Endothelial cell of umbilical vein (primary cell): ENCODE measurements at regions not wholly inside any gene's neighbourhood (a gene's known extent, or its start where the extent isn't known, plus 50 kb on each side); places are given as distances from the start of the nearest gene placed in this dataset.

Source experiments
- BruUV-seq: library from RNA; stranded (reverse); fragments of 400-500 nt; replicated peaks from 2 replicates; lab custom pipeline; 2021; lab: Mats Ljungman, UMichigan
- CTCF ChIA-PET: fragments of 300-600, 350-600 bp; sonication (Branson Sonifier 250); formaldehyde crosslinking; loops from one replicate; lab custom pipeline; 2021; ENCODE audit warnings: antibody characterized with exemption, inconsistent platforms; lab: Charles Lee
- POLR2A ChIA-PET: fragments of 300-600, 350-600 bp; sonication (Branson Sonifier 250); formaldehyde crosslinking; loops from one replicate; lab custom pipeline; 2021; ENCODE audit warnings: antibody characterized with exemption, inconsistent platforms; lab: Charles Lee
- DNase-seq: peaks from one replicate; pipeline ENCODE4 v3.0.0-alpha.2; 2011; ENCODE audit warnings: low read depth, low spot score
- FAIRE-seq: peaks from 2 replicates; lab custom pipeline; 2011; peaks lifted over from hg19 to GRCh38; lab: Jason Lieb, UNC
- H2AFZ ChIP-seq: 2 replicates; pipeline ENCODE4 v1.6.0; 2012; ENCODE audit warnings: low read depth, low read length, control low read depth, inconsistent platforms
- H3K27ac ChIP-seq: 2 replicates; pipeline ENCODE4 v1.5.1; 2011; ENCODE audit warnings: low read depth, mild to moderate bottlenecking, control low read depth, low read length, moderate library complexity; ENCODE audit not compliant: insufficient read depth
- H3K27me3 ChIP-seq, 2 experiments: 2 replicates each; pipeline versions ENCODE4 v1.6.0 to v1.6.1; 2011; ENCODE audit warnings: low read length in 2 of 2, mixed read lengths in 1 of 2; ENCODE audit not compliant: control insufficient read depth in 2 of 2, insufficient read depth in 2 of 2
- H3K36me3 ChIP-seq, 2 experiments: 2 replicates in 1 of 2; 3 replicates in 1 of 2; pipeline ENCODE4 v1.5.1; 2011; ENCODE audit warnings: low read length in 2 of 2, mild to moderate bottlenecking in 1 of 2, moderate library complexity in 1 of 2; ENCODE audit not compliant: control insufficient read depth in 2 of 2, insufficient read depth in 2 of 2; ENCODE audit errors: extremely low read depth in 1 of 2
- H3K4me1 ChIP-seq: 3 replicates; pipeline ENCODE4 v1.5.1; 2011; ENCODE audit warnings: mild to moderate bottlenecking, low read length; ENCODE audit not compliant: control insufficient read depth, insufficient read depth; ENCODE audit errors: extremely low read depth
- H3K4me2 ChIP-seq: 2 replicates; pipeline ENCODE4 v1.6.1; 2011; ENCODE audit warnings: low read length, control low read depth, mixed read lengths; ENCODE audit not compliant: insufficient read depth
- H3K4me3 ChIP-seq, 3 experiments: fragments of 200-600 bp in 1 of 3; sonication (generic), shearing (Covaris generic) in 1 of 3; replicated peaks in 1 of 3; 2 replicates each; pipeline ENCODE4 v1.5.1; 2011 to 2016; ENCODE audit warnings: control low read depth in 3 of 3, low read length in 3 of 3, mild to moderate bottlenecking in 2 of 3, inconsistent platforms in 1 of 3, low read depth in 1 of 3, moderate library complexity in 1 of 3; ENCODE audit not compliant: insufficient read depth in 1 of 3
- H3K79me2 ChIP-seq: 2 replicates; pipeline ENCODE4 v1.6.0; 2012; ENCODE audit warnings: low read length, inconsistent platforms; ENCODE audit not compliant: control insufficient read depth, insufficient read depth
- H3K9ac ChIP-seq: replicated peaks from 2 replicates; pipeline ENCODE3; 2011; ENCODE audit warnings: low read length, control low read depth; ENCODE audit not compliant: insufficient read depth; ENCODE audit errors: extremely low read depth
- H3K9me1 ChIP-seq: replicated peaks from 3 replicates; pipeline ENCODE4 v1.6.0; 2011; ENCODE audit warnings: mild to moderate bottlenecking, low read length; ENCODE audit not compliant: control insufficient read depth, insufficient read depth; ENCODE audit errors: extremely low read depth
- H3K9me3 ChIP-seq: replicated peaks from 2 replicates; pipeline ENCODE4 v1.5.1; 2012; ENCODE audit warnings: low read length, inconsistent platforms; ENCODE audit not compliant: control insufficient read depth, insufficient read depth
- H4K20me1 ChIP-seq: replicated peaks from 2 replicates; pipeline ENCODE3; 2011; ENCODE audit warnings: mild to moderate bottlenecking, low read length; ENCODE audit not compliant: control insufficient read depth, insufficient read depth; ENCODE audit errors: extremely low read depth
- EZH2 ChIP-seq: IDR thresholded peaks from 2 replicates; pipeline ENCODE4 v1.6.1; 2012; ENCODE audit warnings: borderline replicate concordance, low read depth, mild to moderate bottlenecking, moderate library complexity, low read length, inconsistent platforms; ENCODE audit not compliant: severe bottlenecking
- FOS ChIP-seq: IDR thresholded peaks from 2 replicates; pipeline ENCODE4 v1.6.1; 2011; ENCODE audit warnings: mild to moderate bottlenecking, low read length, moderate library complexity, borderline replicate concordance; ENCODE audit not compliant: insufficient read depth
- GATA2 ChIP-seq: IDR thresholded peaks from 2 replicates; pipeline ENCODE4 v1.7.0; 2011; ENCODE audit warnings: low read depth, mild to moderate bottlenecking, moderate library complexity, mixed read lengths, low read length; ENCODE audit not compliant: insufficient read length, insufficient read depth
- JUN ChIP-seq: IDR thresholded peaks from 2 replicates; pipeline ENCODE4 v1.6.1; 2011; ENCODE audit warnings: borderline replicate concordance, low read depth; ENCODE audit not compliant: insufficient read length, insufficient read depth
- MYC ChIP-seq: IDR thresholded peaks from one replicate; pipeline ENCODE4 v1.6.1; 2011; ENCODE audit warnings: mild to moderate bottlenecking, low read depth, low read length
- POLR2A ChIP-seq: IDR thresholded peaks from 2 replicates; pipeline ENCODE4 v1.6.1; 2012; ENCODE audit warnings: low read depth, mild to moderate bottlenecking, control low read depth, low read length
- POLR2AphosphoS5 ChIP-seq: IDR thresholded peaks from 2 replicates; pipeline ENCODE4 v1.6.1; 2012; ENCODE audit warnings: low read depth, mild to moderate bottlenecking, control low read depth, low read length, moderate library complexity; ENCODE audit not compliant: insufficient read depth
- dilution Hi-C: fragments of 300-500 bp; cut with MboI; formaldehyde crosslinking; loops from one replicate; pipeline ENCODE4 v1.15.0; 2019; ENCODE audit warnings: low sequenced_read_pairs; ENCODE audit not compliant: extremely low pct_ligation_motif_present
- intact Hi-C: fragments of 100-400 bp; cut with micrococcal nuclease; formaldehyde crosslinking; loops from one replicate; pipeline ENCODE4 v1.10.0; 2022
- TF ChIP-seq, protein P1 (sequence below): IDR thresholded peaks from 2 replicates; pipeline ENCODE4 v1.6.1; 2011; ENCODE audit not compliant: insufficient read depth, insufficient read length
- TF ChIP-seq, protein P2 (sequence below), 2 donors: IDR thresholded peaks; 1 replicate in 1 of 2; 2 replicates in 1 of 2; pipeline ENCODE4 v1.5.1; 2011; ENCODE audit warnings: low read length in 2 of 2, mild to moderate bottlenecking in 2 of 2, moderate library complexity in 2 of 2, control low read depth in 1 of 2, inconsistent platforms in 1 of 2, low read depth in 1 of 2; ENCODE audit not compliant: insufficient read depth in 1 of 2; ENCODE audit errors: extremely low read depth in 1 of 2

DNA sequence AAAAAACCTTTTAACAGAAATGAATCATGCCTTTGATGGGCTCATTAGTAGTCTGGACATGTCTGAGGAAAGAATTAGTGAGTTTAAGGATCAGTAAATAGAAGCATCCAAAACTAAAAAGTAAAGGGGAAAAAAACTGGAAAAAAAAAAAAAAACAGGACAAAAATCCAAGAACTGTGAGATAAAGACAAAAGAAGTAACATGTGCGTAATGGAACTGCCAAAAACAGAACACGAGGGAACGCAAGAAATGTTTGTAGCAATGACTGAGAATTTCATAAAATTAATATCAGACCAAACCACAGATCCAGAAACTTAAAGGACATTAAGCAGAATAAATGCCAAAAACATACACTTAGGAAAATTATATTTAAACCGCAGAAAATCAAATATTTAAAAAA, 77.4 kb downstream of the MS4A13 start:
- BruUV-seq, result no TSS peak
- no peaks in the 10 kb centered on the region for H3K9me1 ChIP-seq
- ChIA-PET POLR2A (no interaction called here), CTCF (no interaction called here)
- no peak overlapping the region for H3K9ac ChIP-seq
- no peak overlapping the region for H3K27ac ChIP-seq
- H3K4me1 ChIP-seq, result no peaks in the 10 kb centered on the region
- no peaks in the 10 kb centered on the region for H3K79me2 ChIP-seq
- no peaks in the 10 kb centered on the region for H3K9me3 ChIP-seq
- H3K4me2 ChIP-seq, result no peak overlapping the region
- DNase-seq (no peak), FAIRE-seq (no peak)
- H3K27me3 ChIP-seq, result no peaks in the 10 kb centered on the region
- H3K36me3 ChIP-seq, result no peaks in the 10 kb centered on the region
- no peak for TF ChIP-seq MYC
- no peak for TF ChIP-seq POLR2AphosphoS5
- no peak for TF ChIP-seq GATA2
- TF ChIP-seq EZH2, result no peak
- TF ChIP-seq JUN, result no peak
- no peak for TF ChIP-seq FOS
- TF ChIP-seq, protein P1, sequence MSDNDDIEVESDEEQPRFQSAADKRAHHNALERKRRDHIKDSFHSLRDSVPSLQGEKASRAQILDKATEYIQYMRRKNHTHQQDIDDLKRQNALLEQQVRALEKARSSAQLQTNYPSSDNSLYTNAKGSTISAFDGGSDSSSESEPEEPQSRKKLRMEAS, result no peak
- TF ChIP-seq, protein P2, sequence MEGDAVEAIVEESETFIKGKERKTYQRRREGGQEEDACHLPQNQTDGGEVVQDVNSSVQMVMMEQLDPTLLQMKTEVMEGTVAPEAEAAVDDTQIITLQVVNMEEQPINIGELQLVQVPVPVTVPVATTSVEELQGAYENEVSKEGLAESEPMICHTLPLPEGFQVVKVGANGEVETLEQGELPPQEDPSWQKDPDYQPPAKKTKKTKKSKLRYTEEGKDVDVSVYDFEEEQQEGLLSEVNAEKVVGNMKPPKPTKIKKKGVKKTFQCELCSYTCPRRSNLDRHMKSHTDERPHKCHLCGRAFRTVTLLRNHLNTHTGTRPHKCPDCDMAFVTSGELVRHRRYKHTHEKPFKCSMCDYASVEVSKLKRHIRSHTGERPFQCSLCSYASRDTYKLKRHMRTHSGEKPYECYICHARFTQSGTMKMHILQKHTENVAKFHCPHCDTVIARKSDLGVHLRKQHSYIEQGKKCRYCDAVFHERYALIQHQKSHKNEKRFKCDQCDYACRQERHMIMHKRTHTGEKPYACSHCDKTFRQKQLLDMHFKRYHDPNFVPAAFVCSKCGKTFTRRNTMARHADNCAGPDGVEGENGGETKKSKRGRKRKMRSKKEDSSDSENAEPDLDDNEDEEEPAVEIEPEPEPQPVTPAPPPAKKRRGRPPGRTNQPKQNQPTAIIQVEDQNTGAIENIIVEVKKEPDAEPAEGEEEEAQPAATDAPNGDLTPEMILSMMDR (IDR thresholded peaks at IDR 0.05; ENCODE audit: extremely low read depth in 1 of 2, insufficient read depth in 1 of 2, low read depth in 1 of 2, low read length in 2 of 2), result no peak
- TF ChIP-seq POLR2A, result no peak
- H4K20me1 ChIP-seq, result no peaks in the 10 kb centered on the region
- no peak overlapping the region for H3K4me3 ChIP-seq
- intact Hi-C loops, result no loop called here
- no peak overlapping the region for H2AFZ ChIP-seq
- dilution Hi-C loops, result no loop called here
